NCI-H2227 treated with DMSO at 0.1 percent for 48 hours (cell line): ENCODE measurements at regions not wholly inside any gene's neighbourhood (a gene's known extent, or its start where the extent isn't known, plus 50 kb on each side); places are given as distances from the start of the nearest gene placed in this dataset.
"Not testable (repeated sequence)": the region's sequence is repeated elsewhere in the genome, so short reads cannot be mapped to it uniquely, and the experiment has no call there.

Experiments used
- DNase-seq: peaks from one replicate; lab custom pipeline; 2025; lab: John Stamatoyannopoulos, UW

- no peak for DNase-seq
Measured at GRCh38 chr4:57412259-57413054, 302.3 kb upstream of the IGFBP7 start.

GRCh38 chr4:57410331-57411052 lies 300.3 kb upstream of the IGFBP7 start:
- DNase-seq, result no peak

DNA sequence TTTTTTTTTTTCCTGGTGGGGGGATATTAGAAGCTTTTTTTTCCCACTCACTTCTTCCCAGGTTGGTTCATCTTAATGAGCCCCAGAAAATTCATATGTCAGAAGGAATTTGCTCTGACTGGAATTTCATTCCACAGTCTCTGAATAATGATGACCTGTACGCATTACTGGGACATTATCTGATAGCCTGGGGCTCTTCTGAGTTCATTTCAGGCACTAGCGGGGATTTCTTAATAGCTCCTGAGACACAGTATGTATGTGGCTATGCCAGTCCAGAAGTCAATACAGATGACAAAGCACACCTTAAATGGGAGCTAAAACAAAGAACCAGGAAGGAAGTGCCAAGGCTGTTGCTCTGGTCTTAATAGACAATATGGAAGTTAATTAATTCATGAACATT lies 295.2 kb upstream of the IGFBP7 start:
- no peak for DNase-seq

GRCh38 chr4:57404483-57404882 lies 294.3 kb upstream of the IGFBP7 start:
- DNase-seq, result no peak

GRCh38 chr4:57403591-57403990 lies 293.4 kb upstream of the IGFBP7 start:
- no peak for DNase-seq

GRCh38 chr4:57401586-57401985 lies 291.4 kb upstream of the IGFBP7 start:
- no peak for DNase-seq

DNA sequence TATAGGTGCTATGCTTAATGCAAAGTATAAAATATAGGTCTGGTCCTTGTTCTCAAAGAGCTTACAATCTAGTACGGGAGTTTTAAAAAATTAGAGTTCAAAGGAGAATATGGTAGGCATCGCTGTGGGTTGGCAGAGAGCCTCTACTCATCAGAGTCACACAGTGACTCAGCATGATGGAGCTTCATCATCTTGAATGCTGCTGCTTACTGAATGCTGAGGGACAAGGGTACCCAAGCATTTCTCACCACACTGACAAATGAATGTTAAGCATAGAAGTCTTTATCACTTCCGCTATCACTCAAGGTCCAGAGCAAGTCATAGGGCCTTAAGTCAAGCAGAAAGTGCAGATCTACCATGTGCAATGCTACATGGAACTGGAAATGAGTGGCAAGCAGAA lies 268.6 kb upstream of the IGFBP7 start:
- DNase-seq, result no peak

GRCh38 chr4:57374866-57375595 lies 264.8 kb upstream of the IGFBP7 start:
- no peak for DNase-seq

- no peak for DNase-seq
Measured at GRCh38 chr4:57373991-57374390, 263.8 kb upstream of the IGFBP7 start.

GRCh38 chr4:57371671-57372070 lies 261.5 kb upstream of the IGFBP7 start:
- DNase-seq, result no peak

DNA sequence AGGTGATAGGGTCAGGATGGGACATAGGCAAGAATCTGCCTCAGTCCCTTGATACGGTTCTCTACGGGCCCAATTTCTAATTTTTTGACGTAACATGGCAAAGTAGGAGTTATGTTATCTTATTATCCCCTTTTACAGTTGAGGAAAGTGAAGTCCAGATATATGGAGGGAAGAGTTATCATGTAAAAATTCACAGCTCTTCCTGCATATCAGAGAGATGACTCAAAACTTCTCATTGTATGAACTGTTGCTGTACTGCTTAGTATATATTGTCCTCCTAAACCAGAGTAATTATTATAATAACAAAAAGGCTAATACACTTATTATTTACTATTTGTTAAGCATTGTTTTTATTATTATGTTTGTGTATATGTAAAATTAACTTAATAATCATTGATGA lies 260.5 kb upstream of the IGFBP7 start:
- no peak for DNase-seq

- no peak for DNase-seq
Measured at GRCh38 chr4:57369446-57369845, 259.3 kb upstream of the IGFBP7 start.

- DNase-seq, result no peak
Measured at GRCh38 chr4:57364255-57364654, 254.1 kb upstream of the IGFBP7 start.

- DNase-seq, result no peak
Measured at GRCh38 chr4:57363346-57363745, 253.2 kb upstream of the IGFBP7 start.

- DNase-seq, result no peak
Measured at GRCh38 chr4:57360681-57361080, 250.5 kb upstream of the IGFBP7 start.

GRCh38 chr4:57355101-57355665 lies 245.0 kb upstream of the IGFBP7 start:
- DNase-seq, result no peak

GRCh38 chr4:57351731-57352130 lies 241.5 kb upstream of the IGFBP7 start:
- DNase-seq, result no peak

DNA sequence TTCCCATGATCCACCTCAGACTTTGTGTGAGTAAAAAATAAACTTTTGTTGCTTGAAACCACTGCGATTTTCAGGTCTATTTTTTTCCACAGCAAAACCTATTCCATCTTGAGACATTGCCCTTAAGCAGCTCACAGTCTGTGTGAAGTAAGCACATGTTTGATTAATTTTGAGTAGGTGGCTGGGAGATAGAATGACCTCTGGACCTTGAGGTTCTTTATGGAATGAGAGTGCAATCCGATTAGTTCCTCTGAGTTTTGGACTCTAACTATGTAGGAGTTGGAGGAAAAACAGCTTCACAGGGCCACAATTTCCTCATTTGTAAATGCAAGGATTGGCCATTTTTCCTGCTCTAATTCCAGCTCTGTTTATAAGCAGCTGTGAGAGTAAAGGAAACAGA lies 234.1 kb upstream of the IGFBP7 start:
- no peak for DNase-seq

- no peak for DNase-seq
Measured at GRCh38 chr4:57342411-57342810, 232.2 kb upstream of the IGFBP7 start.

- DNase-seq, result not testable (repeated sequence)
Measured at GRCh38 chr4:57338861-57339260, 228.7 kb upstream of the IGFBP7 start.

DNA sequence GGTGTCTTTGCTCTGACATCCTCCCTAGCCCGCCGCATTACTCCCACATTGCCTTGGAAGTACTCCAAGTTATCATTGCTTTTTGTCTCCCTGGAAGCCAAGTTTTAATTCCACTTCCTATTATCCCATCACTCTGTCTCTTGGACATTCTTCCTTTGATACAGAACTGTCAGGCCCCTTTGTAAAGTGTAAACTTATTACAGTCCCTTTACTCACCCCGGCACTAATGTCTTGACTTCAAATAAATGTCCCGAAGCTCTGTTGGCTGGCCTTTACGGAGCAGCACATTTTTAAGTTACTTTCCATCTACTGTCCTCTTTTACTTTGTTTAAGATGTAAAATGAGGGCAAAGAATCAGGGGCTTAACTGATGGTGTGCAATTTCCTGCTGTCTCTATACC lies 223.5 kb upstream of the IGFBP7 start:
- no peak for DNase-seq

DNA sequence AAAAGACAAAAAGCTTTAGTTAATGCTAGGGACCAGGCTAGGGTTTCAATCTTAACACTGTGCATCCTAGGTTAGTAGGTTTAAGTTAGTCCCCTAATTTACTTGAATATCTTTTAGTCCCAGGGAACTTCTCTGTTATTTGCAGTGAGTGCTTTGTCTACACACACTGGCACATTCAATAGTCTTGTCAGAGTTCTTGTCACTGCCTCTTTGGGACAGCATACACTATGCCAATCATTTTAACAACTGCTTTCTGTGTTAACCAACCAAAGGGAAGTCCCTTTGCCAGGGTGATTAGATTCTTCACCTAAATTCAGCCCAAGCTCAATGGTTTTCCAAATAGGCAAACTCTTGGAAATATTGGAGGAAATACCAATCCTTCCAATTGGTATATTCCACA lies 221.8 kb upstream of the IGFBP7 start:
- DNase-seq, result no peak

- no peak for DNase-seq
Measured at GRCh38 chr4:57329279-57329678, 219.1 kb upstream of the IGFBP7 start.
